ACC112 (cell line): ENCODE measurements at regions not wholly inside any gene's neighbourhood (a gene's known extent, or its start where the extent isn't known, plus 50 kb on each side); places are given as distances from the start of the nearest gene placed in this dataset.

Experiments used
- H2AFZ ChIP-seq: fragments of 200-600 bp; sonication (generic); one replicate; pipeline ENCODE4 v1.6.0; 2017; ENCODE audit warnings: antibody characterized with exemption, low read length; ENCODE audit not compliant: unreplicated experiment
- H3K27ac ChIP-seq: fragments of 200-600 bp; sonication (generic); 2 replicates; pipeline ENCODE4 v1.5.1; 2014; ENCODE audit warnings: low read depth, mild to moderate bottlenecking, antibody characterized with exemption, low read length, moderate library complexity
- H3K27me3 ChIP-seq: fragments of 200-600 bp; sonication (generic); 2 replicates; pipeline ENCODE4 v1.6.1; 2014; ENCODE audit warnings: mild to moderate bottlenecking, antibody characterized with exemption, low read length, moderate library complexity, mixed read lengths; ENCODE audit not compliant: insufficient read depth
- H3K36me3 ChIP-seq: fragments of 200-600 bp; sonication (generic); 2 replicates; pipeline ENCODE4 v1.6.1; 2016; ENCODE audit warnings: mild to moderate bottlenecking, antibody characterized with exemption, low read length, moderate library complexity, mixed read lengths; ENCODE audit not compliant: insufficient read depth
- H3K4me1 ChIP-seq: fragments of 200-600 bp; sonication (generic); one replicate; pipeline ENCODE4 v1.6.1; 2016; ENCODE audit warnings: low read length, mixed read lengths; ENCODE audit not compliant: insufficient read depth, unreplicated experiment, control insufficient read depth
- H3K4me3 ChIP-seq: fragments of 200-600 bp; sonication (generic); 2 replicates; pipeline ENCODE4 v1.5.1; 2014; ENCODE audit warnings: mild to moderate bottlenecking, low read depth, low read length
- H3K79me2 ChIP-seq: fragments of 200-600 bp; sonication (generic); one replicate; pipeline ENCODE4 v1.6.0; 2016; ENCODE audit warnings: low read length; ENCODE audit not compliant: control insufficient read depth, unreplicated experiment, insufficient read depth

GRCh38 chr4:124964852-124965496 is 252.4 kb upstream of the ANKRD50 start:
- no peak overlapping the region for H3K4me3 ChIP-seq
- H3K36me3 ChIP-seq: no peaks in the 10 kb centered on the region
- H2AFZ ChIP-seq: no peak overlapping the region
- H3K27ac ChIP-seq: no peak overlapping the region
- H3K79me2 ChIP-seq: no peaks in the 10 kb centered on the region
- H3K27me3 ChIP-seq: no peaks in the 10 kb centered on the region
- no peaks in the 10 kb centered on the region for H3K4me1 ChIP-seq

GRCh38 chr4:124964251-124964650 is 251.7 kb upstream of the ANKRD50 start:
- Histone ChIP-seq H2AFZ (no peak overlapping the region), H3K36me3 (no peaks in the 10 kb centered on the region), H3K4me3 (no peak overlapping the region), H3K27me3 (no peaks in the 10 kb centered on the region), H3K4me1 (no peaks in the 10 kb centered on the region), H3K79me2 (no peaks in the 10 kb centered on the region), H3K27ac (no peak overlapping the region)

GRCh38 chr4:124961138-124961750 is 248.7 kb upstream of the ANKRD50 start:
- no peaks in the 10 kb centered on the region for H3K79me2 ChIP-seq

GRCh38 chr4:124958847-124959246 is 246.3 kb upstream of the ANKRD50 start:
- peaks cover 1% of the 10 kb centered on the region for H3K4me1 ChIP-seq
- H3K27ac ChIP-seq: no peak overlapping the region
- no peaks in the 10 kb centered on the region for H3K79me2 ChIP-seq
- H3K27me3 ChIP-seq: no peaks in the 10 kb centered on the region
- no peak overlapping the region for H2AFZ ChIP-seq
- no peaks in the 10 kb centered on the region for H3K36me3 ChIP-seq
- H3K4me3 ChIP-seq: no peak overlapping the region

More at GRCh38 chr4:124961138-124961750, 248.7 kb upstream of the ANKRD50 start:
- Histone ChIP-seq H2AFZ (no peak overlapping the region), H3K36me3 (no peaks in the 10 kb centered on the region), H3K27ac (no peak overlapping the region), H3K27me3 (no peaks in the 10 kb centered on the region), H3K4me1 (no peaks in the 10 kb centered on the region), H3K4me3 (no peak overlapping the region)

- Histone ChIP-seq H3K4me3 (no peak overlapping the region), H2AFZ (no peak overlapping the region), H3K27ac (no peak overlapping the region)
Observed at GRCh38 chr4:124955476-124955875, 242.9 kb upstream of the ANKRD50 start.

GRCh38 chr4:124954046-124954445 is 241.5 kb upstream of the ANKRD50 start:
- H3K4me1 ChIP-seq: peaks cover 16% of the 10 kb centered on the region
- no peaks in the 10 kb centered on the region for H3K27me3 ChIP-seq
- no peak overlapping the region for H3K4me3 ChIP-seq
- H3K27ac ChIP-seq: no peak overlapping the region
- no peak overlapping the region for H2AFZ ChIP-seq
- no peaks in the 10 kb centered on the region for H3K79me2 ChIP-seq
- H3K36me3 ChIP-seq: no peaks in the 10 kb centered on the region

More at GRCh38 chr4:124955476-124955875, 242.9 kb upstream of the ANKRD50 start:
- Histone ChIP-seq H3K79me2 (no peaks in the 10 kb centered on the region), H3K4me1 (peaks cover 12% of the 10 kb centered on the region), H3K36me3 (no peaks in the 10 kb centered on the region), H3K27me3 (no peaks in the 10 kb centered on the region)

GRCh38 chr4:124953486-124953885 is 241.0 kb upstream of the ANKRD50 start:
- Histone ChIP-seq H2AFZ (no peak overlapping the region), H3K79me2 (no peaks in the 10 kb centered on the region), H3K36me3 (no peaks in the 10 kb centered on the region), H3K27ac (no peak overlapping the region), H3K27me3 (no peaks in the 10 kb centered on the region), H3K4me1 (peaks cover 22% of the 10 kb centered on the region), H3K4me3 (no peak overlapping the region)

GRCh38 chr4:124953061-124953460 is 240.5 kb upstream of the ANKRD50 start:
- Histone ChIP-seq H3K4me1 (peaks cover 25% of the 10 kb centered on the region), H2AFZ (no peak overlapping the region), H3K27ac (no peak overlapping the region)

GRCh38 chr4:124952601-124953000 is 240.1 kb upstream of the ANKRD50 start:
- no peak overlapping the region for H3K27ac ChIP-seq
- no peaks in the 10 kb centered on the region for H3K27me3 ChIP-seq
- no peak overlapping the region for H2AFZ ChIP-seq
- no peak overlapping the region for H3K4me3 ChIP-seq
- H3K79me2 ChIP-seq: no peaks in the 10 kb centered on the region
- H3K36me3 ChIP-seq: no peaks in the 10 kb centered on the region
- H3K4me1 ChIP-seq: peaks cover 30% of the 10 kb centered on the region

More at GRCh38 chr4:124953061-124953460, 240.5 kb upstream of the ANKRD50 start:
- Histone ChIP-seq H3K79me2 (no peaks in the 10 kb centered on the region), H3K27me3 (no peaks in the 10 kb centered on the region), H3K4me3 (no peak overlapping the region), H3K36me3 (no peaks in the 10 kb centered on the region)

GRCh38 chr4:124948976-124949597 is 236.6 kb upstream of the ANKRD50 start:
- Histone ChIP-seq H3K36me3 (no peaks in the 10 kb centered on the region), H3K4me1 (peaks cover 42% of the 10 kb centered on the region), H2AFZ (peak overlapping the region; percentile 40), H3K27ac (peak overlapping the region; percentile 71), H3K4me3 (peak overlapping the region; percentile 8; the same call in 1 of the 2 replicates), H3K79me2 (no peaks in the 10 kb centered on the region), H3K27me3 (no peaks in the 10 kb centered on the region)
